ENCODE measurements at regions not wholly inside any gene's neighbourhood (a gene's known extent, or its start where the extent isn't known, plus 50 kb on each side); places are given as distances from the start of the nearest gene placed in this dataset.

- DNase-seq (ENCODE audit: extremely low spot score in 2 of 2): no peak
- intact Hi-C loops (cut with DNase I): no loop called here
- no peak for TF ChIP-seq POLR2A (IDR thresholded peaks at IDR 0.05)
- no peak for TF ChIP-seq POLR2AphosphoS5 (IDR thresholded peaks at IDR 0.05; ENCODE audit: insufficient read depth in 1 of 2, low read depth in 1 of 2)
- no peak for TF ChIP-seq CTCF (IDR thresholded peaks at IDR 0.05)
- Histone ChIP-seq H3K4me3 (no peak overlapping the region), H3K36me3 (no peaks in the 10 kb centered on the region), H3K27ac (no peak overlapping the region), H3K27me3 (no peaks in the 10 kb centered on the region), H3K4me1 (no peaks in the 10 kb centered on the region), H3K9me3 (no peaks in the 10 kb centered on the region)
These were observed 192.1 kb downstream of the CYRIA start for GRCh38 chr2:16473575-16473974.

GRCh38 chr2:16470936-16471490, 194.6 kb downstream of the CYRIA start:
- Histone ChIP-seq H3K4me3 (no peak overlapping the region), H3K9me3 (no peaks in the 10 kb centered on the region), H3K4me1 (no peaks in the 10 kb centered on the region), H3K36me3 (no peaks in the 10 kb centered on the region), H3K27me3 (no peaks in the 10 kb centered on the region), H3K27ac (no peak overlapping the region)
- TF ChIP-seq CTCF (IDR thresholded peaks at IDR 0.05) (no peak), POLR2A (IDR thresholded peaks at IDR 0.05) (no peak), POLR2AphosphoS5 (IDR thresholded peaks at IDR 0.05; ENCODE audit: insufficient read depth in 1 of 2, low read depth in 1 of 2) (no peak)
- intact Hi-C loops (cut with DNase I): no loop called here
- DNase-seq (ENCODE audit: extremely low spot score in 2 of 2): no peak

- no peak for DNase-seq (ENCODE audit: extremely low spot score in 2 of 2)
- TF ChIP-seq CTCF (IDR thresholded peaks at IDR 0.05) (no peak), POLR2A (IDR thresholded peaks at IDR 0.05) (no peak), POLR2AphosphoS5 (IDR thresholded peaks at IDR 0.05; ENCODE audit: insufficient read depth in 1 of 2, low read depth in 1 of 2) (no peak)
- Histone ChIP-seq H3K9me3 (no peaks in the 10 kb centered on the region), H3K27me3 (no peaks in the 10 kb centered on the region), H3K36me3 (no peaks in the 10 kb centered on the region), H3K4me1 (no peaks in the 10 kb centered on the region), H3K27ac (no peak overlapping the region), H3K4me3 (no peak overlapping the region)
- intact Hi-C loops (cut with DNase I): no loop called here
These were observed 198.8 kb downstream of the CYRIA start for GRCh38 chr2:16466821-16467151.

DNA sequence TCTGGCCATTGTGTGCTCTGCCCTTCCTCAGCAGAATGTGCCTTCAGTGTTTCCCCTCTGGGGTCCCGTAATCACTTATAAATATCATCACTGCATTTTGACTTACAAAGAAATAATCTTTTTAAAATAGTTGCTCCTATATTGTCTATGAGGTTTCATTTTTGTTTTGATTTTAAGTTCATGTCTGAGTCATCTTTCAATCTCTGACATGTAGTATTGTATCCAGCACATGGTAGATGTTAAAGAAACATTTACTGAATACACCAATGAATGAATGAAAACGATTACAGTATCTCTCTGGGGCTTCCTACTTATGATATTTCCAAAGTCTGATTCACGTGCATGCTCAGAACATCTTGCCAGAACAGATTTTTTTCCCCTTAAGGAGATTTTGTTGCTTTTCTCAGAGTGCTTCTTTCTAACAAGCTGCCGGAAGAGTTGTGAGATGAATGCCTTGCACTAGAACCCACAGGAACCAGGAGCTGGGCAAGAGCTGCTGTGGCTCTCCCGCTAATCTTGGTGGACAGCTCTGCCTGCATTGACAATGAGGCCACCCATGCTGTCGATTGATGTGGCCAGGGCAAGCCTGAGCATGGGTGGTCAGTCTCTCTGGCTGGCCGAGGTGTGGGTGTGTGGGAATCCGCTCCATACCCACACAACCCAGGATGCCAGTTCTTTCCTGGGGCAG, 199.4 kb downstream of the CYRIA start:
- H3K27me3 ChIP-seq: no peaks in the 10 kb centered on the region
- H3K4me3 ChIP-seq: no peak overlapping the region
- no peak overlapping the region for H3K27ac ChIP-seq
- intact Hi-C loops (cut with DNase I): no loop called here
- DNase-seq (ENCODE audit: extremely low spot score in 2 of 2): no peak
- no peaks in the 10 kb centered on the region for H3K4me1 ChIP-seq
- no peaks in the 10 kb centered on the region for H3K9me3 ChIP-seq
- no peak for TF ChIP-seq POLR2AphosphoS5 (IDR thresholded peaks at IDR 0.05; ENCODE audit: insufficient read depth in 1 of 2, low read depth in 1 of 2)
- no peak for TF ChIP-seq POLR2A (IDR thresholded peaks at IDR 0.05)
- no peak for TF ChIP-seq CTCF (IDR thresholded peaks at IDR 0.05)
- H3K36me3 ChIP-seq: no peaks in the 10 kb centered on the region

GRCh38 chr2:16464641-16465040, 201.0 kb downstream of the CYRIA start:
- H3K36me3 ChIP-seq: no peaks in the 10 kb centered on the region
- H3K27ac ChIP-seq: no peak overlapping the region
- intact Hi-C loops (cut with DNase I): no loop called here
- DNase-seq (ENCODE audit: extremely low spot score in 2 of 2): no peak
- no peaks in the 10 kb centered on the region for H3K4me1 ChIP-seq
- H3K4me3 ChIP-seq: no peak overlapping the region
- no peaks in the 10 kb centered on the region for H3K9me3 ChIP-seq
- H3K27me3 ChIP-seq: no peaks in the 10 kb centered on the region
- TF ChIP-seq CTCF (IDR thresholded peaks at IDR 0.05) (no peak), POLR2AphosphoS5 (IDR thresholded peaks at IDR 0.05; ENCODE audit: insufficient read depth in 1 of 2, low read depth in 1 of 2) (no peak), POLR2A (IDR thresholded peaks at IDR 0.05) (no peak)
